ENCODE measurements at regions not wholly inside any gene's neighbourhood (a gene's known extent, or its start where the extent isn't known, plus 50 kb on each side); places are given as distances from the start of the nearest gene placed in this dataset.

DNA sequence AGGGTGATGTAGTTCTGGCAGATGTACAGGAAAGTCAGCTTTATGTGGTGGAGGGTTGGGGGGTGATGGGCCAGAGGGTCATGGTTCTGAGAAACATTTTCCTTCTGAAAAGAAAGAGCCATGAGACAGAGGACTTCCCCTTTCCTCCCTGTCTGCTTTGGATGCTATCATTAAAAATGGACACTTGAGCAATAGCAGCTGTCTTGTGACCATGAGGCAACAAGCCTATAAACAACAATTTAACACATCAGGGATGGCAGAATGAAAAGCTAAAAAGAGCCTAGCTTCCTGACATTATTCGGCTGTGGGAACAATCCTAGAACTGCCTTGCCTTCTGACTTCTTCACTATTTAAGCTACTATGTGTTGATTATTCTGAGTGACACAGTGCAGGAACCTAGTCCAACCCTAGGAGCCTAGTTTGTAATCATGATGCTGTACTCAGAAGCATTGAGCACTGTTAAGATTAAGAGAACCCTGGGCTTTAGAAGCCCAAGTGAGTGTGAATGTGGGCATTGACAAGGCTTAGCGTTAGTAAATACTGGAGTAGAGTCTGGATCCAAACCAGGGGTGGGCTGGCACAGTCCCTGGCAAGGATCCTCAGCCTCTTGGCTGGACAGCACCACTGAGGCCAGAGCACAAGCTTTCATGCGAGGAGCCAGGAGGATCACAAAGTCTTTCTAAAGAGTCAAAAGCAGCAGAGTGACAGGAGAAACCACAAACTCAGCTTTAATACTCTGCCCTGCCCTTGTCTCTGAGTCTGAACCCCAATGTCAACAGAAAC lies 178.5 kb upstream of the EGFLAM start:
- DNase-seq (ENCODE audit: low spot score), result no peak
- H3K27ac Mint-ChIP-seq (ENCODE audit: unreplicated experiment), result no peak overlapping the region
- peaks cover under 1% of the 10 kb centered on the region for H3K27me3 Mint-ChIP-seq (ENCODE audit: unreplicated experiment)
- peaks cover 5% of the 10 kb centered on the region for H3K4me1 Mint-ChIP-seq (ENCODE audit: unreplicated experiment)
- TF ChIP-seq, protein P1, sequence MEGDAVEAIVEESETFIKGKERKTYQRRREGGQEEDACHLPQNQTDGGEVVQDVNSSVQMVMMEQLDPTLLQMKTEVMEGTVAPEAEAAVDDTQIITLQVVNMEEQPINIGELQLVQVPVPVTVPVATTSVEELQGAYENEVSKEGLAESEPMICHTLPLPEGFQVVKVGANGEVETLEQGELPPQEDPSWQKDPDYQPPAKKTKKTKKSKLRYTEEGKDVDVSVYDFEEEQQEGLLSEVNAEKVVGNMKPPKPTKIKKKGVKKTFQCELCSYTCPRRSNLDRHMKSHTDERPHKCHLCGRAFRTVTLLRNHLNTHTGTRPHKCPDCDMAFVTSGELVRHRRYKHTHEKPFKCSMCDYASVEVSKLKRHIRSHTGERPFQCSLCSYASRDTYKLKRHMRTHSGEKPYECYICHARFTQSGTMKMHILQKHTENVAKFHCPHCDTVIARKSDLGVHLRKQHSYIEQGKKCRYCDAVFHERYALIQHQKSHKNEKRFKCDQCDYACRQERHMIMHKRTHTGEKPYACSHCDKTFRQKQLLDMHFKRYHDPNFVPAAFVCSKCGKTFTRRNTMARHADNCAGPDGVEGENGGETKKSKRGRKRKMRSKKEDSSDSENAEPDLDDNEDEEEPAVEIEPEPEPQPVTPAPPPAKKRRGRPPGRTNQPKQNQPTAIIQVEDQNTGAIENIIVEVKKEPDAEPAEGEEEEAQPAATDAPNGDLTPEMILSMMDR (IDR thresholded peaks at IDR 0.05; ENCODE audit: unreplicated experiment), result no peak
- no peaks in the 10 kb centered on the region for H3K9me3 Mint-ChIP-seq (ENCODE audit: unreplicated experiment)
- no peaks in the 10 kb centered on the region for H3K36me3 Mint-ChIP-seq (ENCODE audit: low read depth, unreplicated experiment)
- no peak overlapping the region for H3K4me3 Mint-ChIP-seq (ENCODE audit: unreplicated experiment)

DNA sequence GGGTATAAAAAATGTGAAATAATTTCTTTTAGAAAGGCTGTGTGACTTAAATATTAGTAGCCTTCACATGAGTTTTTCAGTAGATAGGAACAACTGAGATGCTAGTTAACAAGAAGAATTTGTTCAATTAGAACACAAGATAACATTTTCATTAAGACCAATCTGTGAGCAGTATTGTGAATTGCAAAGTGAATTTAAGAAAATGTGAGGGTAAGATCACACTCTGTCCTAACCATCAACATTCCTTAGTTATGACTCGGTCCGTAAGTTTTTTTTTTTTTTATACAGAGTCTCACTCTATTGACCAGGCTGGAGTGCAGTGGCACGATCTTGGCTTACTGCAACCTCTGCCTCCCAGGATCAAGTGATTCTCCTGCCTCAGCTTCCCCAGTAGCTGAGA lies 180.2 kb upstream of the EGFLAM start:
- no peaks in the 10 kb centered on the region for H3K4me1 Mint-ChIP-seq (ENCODE audit: unreplicated experiment)

DNA sequence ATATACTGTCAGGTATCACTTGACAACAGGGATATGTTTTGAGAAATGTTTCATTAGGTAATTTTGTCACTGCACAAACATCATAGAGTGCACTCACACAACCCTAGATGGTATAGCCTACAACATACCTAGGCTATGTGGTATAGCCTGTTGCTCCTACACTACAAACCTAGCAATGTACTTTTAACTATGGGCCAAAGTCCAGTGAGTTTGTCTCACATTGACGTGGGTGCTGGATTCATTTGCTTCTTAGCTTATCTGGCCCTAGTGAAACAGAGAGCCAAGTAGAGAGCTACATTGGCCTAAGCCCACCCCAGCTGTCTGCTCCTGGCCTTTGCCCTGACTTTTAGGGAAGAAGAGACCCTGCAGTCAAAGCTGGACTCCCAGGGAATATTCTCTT lies 180.7 kb upstream of the EGFLAM start:
- H3K4me3 Mint-ChIP-seq (ENCODE audit: unreplicated experiment), result no peak overlapping the region
- H3K27ac Mint-ChIP-seq (ENCODE audit: unreplicated experiment), result no peak overlapping the region
- no peaks in the 10 kb centered on the region for H3K4me1 Mint-ChIP-seq (ENCODE audit: unreplicated experiment)
- TF ChIP-seq, protein P1 (IDR thresholded peaks at IDR 0.05; ENCODE audit: unreplicated experiment), result no peak
- H3K36me3 Mint-ChIP-seq (ENCODE audit: low read depth, unreplicated experiment), result no peaks in the 10 kb centered on the region
- H3K9me3 Mint-ChIP-seq (ENCODE audit: unreplicated experiment), result no peaks in the 10 kb centered on the region
- peaks cover 1% of the 10 kb centered on the region for H3K27me3 Mint-ChIP-seq (ENCODE audit: unreplicated experiment)
- DNase-seq (ENCODE audit: low spot score), result no peak

More for the DNA sequence above, 180.2 kb upstream of the EGFLAM start:
- Mint-ChIP-seq H3K9me3 (ENCODE audit: unreplicated experiment) (no peaks in the 10 kb centered on the region), H3K27me3 (ENCODE audit: unreplicated experiment) (peaks cover 1% of the 10 kb centered on the region), H3K4me3 (ENCODE audit: unreplicated experiment) (no peak overlapping the region), H3K36me3 (ENCODE audit: low read depth, unreplicated experiment) (no peaks in the 10 kb centered on the region), H3K27ac (ENCODE audit: unreplicated experiment) (no peak overlapping the region)
- DNase-seq (ENCODE audit: low spot score), result no peak
- TF ChIP-seq, protein P1 (IDR thresholded peaks at IDR 0.05; ENCODE audit: unreplicated experiment), result no peak

DNA sequence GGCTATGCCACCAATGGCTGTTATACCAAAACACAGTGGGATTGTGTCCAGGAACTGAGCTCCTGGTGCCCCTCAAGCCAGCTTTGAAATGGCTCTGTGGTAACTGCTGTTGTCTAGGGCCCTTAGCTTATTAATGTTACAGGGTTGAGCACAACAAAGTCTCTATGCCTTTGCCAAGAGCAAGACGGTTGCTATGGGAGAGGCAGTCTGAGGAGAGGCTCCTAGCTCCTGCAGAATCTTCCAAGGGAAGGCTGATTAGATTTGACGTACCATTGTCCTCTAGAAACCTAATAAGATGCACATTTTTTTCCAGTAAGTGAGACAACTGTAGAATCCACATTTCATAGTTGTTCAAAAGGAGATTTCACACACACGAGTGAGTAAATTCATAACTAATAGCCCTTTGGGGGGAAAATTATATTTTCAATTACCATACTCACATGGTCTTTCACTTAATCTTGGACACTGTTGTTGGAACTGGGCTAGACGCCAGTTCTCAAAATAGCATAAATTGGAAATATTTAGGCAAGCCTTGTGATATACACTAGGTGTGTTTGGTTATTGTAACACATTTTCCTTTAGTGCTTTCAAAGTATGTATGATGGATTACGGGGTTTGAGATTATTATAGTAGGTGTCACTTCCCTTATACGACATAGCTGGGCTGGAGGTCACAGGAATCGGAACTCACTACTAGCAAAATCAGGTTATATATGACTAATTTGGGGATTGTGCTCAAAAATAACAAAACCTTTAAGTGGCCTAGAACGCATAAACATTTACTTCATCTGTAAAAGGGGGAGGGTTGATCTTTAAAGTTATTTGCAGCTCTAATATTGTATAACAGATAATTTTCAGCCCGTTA lies 186.3 kb upstream of the EGFLAM start:
- Mint-ChIP-seq H3K9me3 (ENCODE audit: unreplicated experiment) (no peaks in the 10 kb centered on the region), H3K4me1 (ENCODE audit: unreplicated experiment) (peaks cover 4% of the 10 kb centered on the region), H3K36me3 (ENCODE audit: low read depth, unreplicated experiment) (no peaks in the 10 kb centered on the region), H3K27me3 (ENCODE audit: unreplicated experiment) (peaks cover 1% of the 10 kb centered on the region), H3K27ac (ENCODE audit: unreplicated experiment) (no peak overlapping the region), H3K4me3 (ENCODE audit: unreplicated experiment) (no peak overlapping the region)
- TF ChIP-seq, protein P1 (IDR thresholded peaks at IDR 0.05; ENCODE audit: unreplicated experiment), result no peak
- no peak for DNase-seq (ENCODE audit: low spot score)
